Chondrocyte (in vitro differentiated cells): ENCODE measurements at regions not wholly inside any gene's neighbourhood (a gene's known extent, or its start where the extent isn't known, plus 50 kb on each side); places are given as distances from the start of the nearest gene placed in this dataset.

Experiments
- DNase-seq: peaks from one replicate; pipeline ENCODE4 v3.0.0; 2021; ENCODE audit warnings: mixed read lengths, low spot score
- H3K27ac Mint-ChIP-seq: one replicate; pipeline ENCODE4 v1.8.0; 2021; ENCODE audit warnings: mild to moderate bottlenecking, moderate library complexity, mixed read lengths; ENCODE audit not compliant: unreplicated experiment
- H3K27me3 Mint-ChIP-seq: 2 replicates; pipeline ENCODE4 v1.8.0; 2021; ENCODE audit warnings: low read depth, mixed read lengths
- H3K36me3 Mint-ChIP-seq: 2 replicates; pipeline ENCODE4 v1.8.0; 2021; ENCODE audit warnings: low read depth, mixed read lengths
- H3K4me1 Mint-ChIP-seq: 2 replicates; pipeline ENCODE4 v1.8.0; 2021; ENCODE audit warnings: low read depth, mild to moderate bottlenecking, mixed read lengths
- H3K4me3 Mint-ChIP-seq: one replicate; pipeline ENCODE4 v1.8.0; 2021; ENCODE audit warnings: mild to moderate bottlenecking, moderate library complexity, mixed read lengths; ENCODE audit not compliant: unreplicated experiment
- H3K9me3 Mint-ChIP-seq: 2 replicates; pipeline ENCODE4 v1.8.0; 2021; ENCODE audit warnings: low read depth, mixed read lengths
- CTCF ChIP-seq: fragments of 200-600 bp; sonication (generic); IDR thresholded peaks from 2 replicates; pipeline ENCODE4 v1.5.0; 2021; ENCODE audit warnings: antibody characterized with exemption, mild to moderate bottlenecking, moderate library complexity

GRCh38 chr4:29310252-29310651 lies 1409.9 kb upstream of the PCDH7 start:
- H3K4me1 Mint-ChIP-seq: peaks cover 20% of the 10 kb centered on the region

GRCh38 chr4:29311247-29311646 lies 1408.9 kb upstream of the PCDH7 start:
- DNase-seq: no peak
- H3K36me3 Mint-ChIP-seq: no peaks in the 10 kb centered on the region

More at GRCh38 chr4:29310252-29310651, 1409.9 kb upstream of the PCDH7 start:
- H3K27ac Mint-ChIP-seq: no peak overlapping the region
- H3K4me3 Mint-ChIP-seq: no peak overlapping the region
- H3K36me3 Mint-ChIP-seq: no peaks in the 10 kb centered on the region
- H3K9me3 Mint-ChIP-seq: no peaks in the 10 kb centered on the region
- no peaks in the 10 kb centered on the region for H3K27me3 Mint-ChIP-seq
- no peak for TF ChIP-seq CTCF
- no peak for DNase-seq

GRCh38 chr4:29319663-29320340 lies 1400.4 kb upstream of the PCDH7 start:
- H3K4me3 Mint-ChIP-seq: no peak overlapping the region
- no peaks in the 10 kb centered on the region for H3K27me3 Mint-ChIP-seq
- no peak for TF ChIP-seq CTCF
- DNase-seq: no peak
- H3K36me3 Mint-ChIP-seq: no peaks in the 10 kb centered on the region
- H3K27ac Mint-ChIP-seq: no peak overlapping the region
- H3K4me1 Mint-ChIP-seq: no peaks in the 10 kb centered on the region
- peaks cover 12% of the 10 kb centered on the region for H3K9me3 Mint-ChIP-seq

More at GRCh38 chr4:29311247-29311646, 1408.9 kb upstream of the PCDH7 start:
- no peak overlapping the region for H3K27ac Mint-ChIP-seq
- TF ChIP-seq CTCF: no peak
- no peak overlapping the region for H3K4me3 Mint-ChIP-seq
- H3K9me3 Mint-ChIP-seq: no peaks in the 10 kb centered on the region
- H3K27me3 Mint-ChIP-seq: no peaks in the 10 kb centered on the region
- H3K4me1 Mint-ChIP-seq: peaks cover 20% of the 10 kb centered on the region

GRCh38 chr4:29320947-29321620 lies 1399.1 kb upstream of the PCDH7 start:
- DNase-seq: no peak
- H3K4me3 Mint-ChIP-seq: no peak overlapping the region

GRCh38 chr4:29326004-29326403 lies 1394.2 kb upstream of the PCDH7 start:
- H3K27me3 Mint-ChIP-seq: no peaks in the 10 kb centered on the region
- H3K4me1 Mint-ChIP-seq: no peaks in the 10 kb centered on the region

More at GRCh38 chr4:29320947-29321620, 1399.1 kb upstream of the PCDH7 start:
- Mint-ChIP-seq H3K4me1 (no peaks in the 10 kb centered on the region), H3K36me3 (no peaks in the 10 kb centered on the region), H3K9me3 (peaks cover 12% of the 10 kb centered on the region), H3K27me3 (no peaks in the 10 kb centered on the region), H3K27ac (no peak overlapping the region)
- TF ChIP-seq CTCF: no peak

More at GRCh38 chr4:29326004-29326403, 1394.2 kb upstream of the PCDH7 start:
- Mint-ChIP-seq H3K27ac (no peak overlapping the region), H3K36me3 (no peaks in the 10 kb centered on the region), H3K4me3 (no peak overlapping the region), H3K9me3 (no peaks in the 10 kb centered on the region)
- no peak for TF ChIP-seq CTCF
- no peak for DNase-seq
